WTC11 (cell line): ENCODE measurements at regions not wholly inside any gene's neighbourhood (a gene's known extent, or its start where the extent isn't known, plus 50 kb on each side); places are given as distances from the start of the nearest gene placed in this dataset.

Experiments
- ATAC-seq: fragments of 200-7000 bp; cut with Tn5 transposase; 2 replicates; pipeline ENCODE4 v1.10.0; 2021; ENCODE audit warnings: mild to moderate bottlenecking, moderate library complexity
- CTCF ChIA-PET: fragments of 300-600 bp; sonication (Branson Sonifier 250); formaldehyde crosslinking; loops from one replicate; lab custom pipeline; 2021; ENCODE audit warnings: antibody characterized with exemption; lab: Charles Lee
- POLR2A ChIA-PET: fragments of 350-600 bp; sonication (Branson Sonifier 250); formaldehyde crosslinking; loops from one replicate; lab custom pipeline; 2021; ENCODE audit warnings: antibody characterized with exemption; lab: Charles Lee
- DNase-seq: peaks from one replicate; pipeline ENCODE4 v3.0.0; 2021; ENCODE audit warnings: low spot score
- H3K27ac Mint-ChIP-seq: 2 replicates; pipeline ENCODE4 v1.8.0; 2021; ENCODE audit warnings: mixed read lengths
- H3K27me3 Mint-ChIP-seq: 2 replicates; pipeline ENCODE4 v1.8.0; 2021; ENCODE audit warnings: low read depth, mild to moderate bottlenecking, moderate library complexity, mixed read lengths
- H3K36me3 Mint-ChIP-seq: 2 replicates; pipeline ENCODE4 v1.8.0; 2021; ENCODE audit warnings: mixed read lengths
- H3K4me1 Mint-ChIP-seq: 2 replicates; pipeline ENCODE4 v1.8.0; 2022; ENCODE audit warnings: mixed read lengths
- H3K4me3 Mint-ChIP-seq: 2 replicates; pipeline ENCODE4 v1.8.0; 2021; ENCODE audit warnings: mild to moderate bottlenecking, moderate library complexity, mixed read lengths
- H3K9me3 Mint-ChIP-seq: 2 replicates; pipeline ENCODE4 v1.8.0; 2021; ENCODE audit warnings: mixed read lengths
- AFF4 ChIP-seq: sonication (generic); formaldehyde crosslinking; IDR thresholded peaks from 2 replicates; pipeline ENCODE4 v1.8.1; 2023; ENCODE audit warnings: mild to moderate bottlenecking, missing genetic modification reagents, borderline replicate concordance
- ATF3 ChIP-seq: sonication (generic); formaldehyde crosslinking; conservative IDR thresholded peaks from 2 replicates; pipeline ENCODE4 v1.8.1; 2022; ENCODE audit warnings: mild to moderate bottlenecking, missing genetic modification reagents
- CREM ChIP-seq: sonication (generic); formaldehyde crosslinking; IDR thresholded peaks from 2 replicates; pipeline ENCODE4 v1.8.1; 2022; ENCODE audit warnings: mild to moderate bottlenecking, missing genetic modification reagents, moderate library complexity
- E2F1 ChIP-seq: sonication (generic); formaldehyde crosslinking; IDR thresholded peaks from 2 replicates; pipeline ENCODE4 v1.8.0; 2022; ENCODE audit warnings: mild to moderate bottlenecking, missing genetic modification reagents
- FOXP1 ChIP-seq: sonication (generic); formaldehyde crosslinking; IDR thresholded peaks from 2 replicates; pipeline ENCODE4 v1.8.0; 2022; ENCODE audit warnings: missing genetic modification reagents, mild to moderate bottlenecking, moderate library complexity, borderline replicate concordance
- HMGXB4 ChIP-seq: sonication (generic); formaldehyde crosslinking; IDR thresholded peaks from 2 replicates; pipeline ENCODE4 v1.8.1; 2023; ENCODE audit warnings: mild to moderate bottlenecking, moderate library complexity, missing genetic modification reagents
- JAZF1 ChIP-seq: fragments of 250-450 bp; sonication (Bioruptor Pico); IDR thresholded peaks from 2 replicates; pipeline ENCODE4 v1.9.0; 2021; ENCODE audit warnings: moderate library complexity, mild to moderate bottlenecking, inconsistent platforms
- SMAD3 ChIP-seq: sonication (generic); formaldehyde crosslinking; IDR thresholded peaks from 2 replicates; pipeline ENCODE4 v1.8.0; 2022; ENCODE audit warnings: missing genetic modification reagents, mild to moderate bottlenecking, borderline replicate concordance
- TCF7 ChIP-seq: sonication (generic); formaldehyde crosslinking; IDR thresholded peaks from 2 replicates; pipeline ENCODE4 v1.8.0; 2022; ENCODE audit warnings: mild to moderate bottlenecking, low read depth, missing genetic modification reagents, moderate library complexity
- ZBTB43 ChIP-seq: sonication (generic); formaldehyde crosslinking; IDR thresholded peaks from 2 replicates; pipeline ENCODE4 v1.8.1; 2023; ENCODE audit warnings: mild to moderate bottlenecking, missing genetic modification reagents
- ZNF121 ChIP-seq: sonication (generic); formaldehyde crosslinking; IDR thresholded peaks from 2 replicates; pipeline ENCODE4 v1.8.0; 2023; ENCODE audit warnings: missing genetic modification reagents
- ZNF512 ChIP-seq: sonication (generic); formaldehyde crosslinking; IDR thresholded peaks from 2 replicates; pipeline ENCODE4 v1.8.1; 2022; ENCODE audit warnings: missing genetic modification reagents, borderline replicate concordance
- TF ChIP-seq, protein P1 (sequence below): sonication (generic); formaldehyde crosslinking; IDR thresholded peaks from 2 replicates; pipeline ENCODE4 v1.8.1; 2023; ENCODE audit warnings: mild to moderate bottlenecking, missing genetic modification reagents, moderate library complexity
- TF ChIP-seq, protein P2 (sequence below): sonication (generic); formaldehyde crosslinking; IDR thresholded peaks from 2 replicates; pipeline ENCODE4 v1.8.1; 2023; ENCODE audit warnings: mild to moderate bottlenecking, missing genetic modification reagents

DNA sequence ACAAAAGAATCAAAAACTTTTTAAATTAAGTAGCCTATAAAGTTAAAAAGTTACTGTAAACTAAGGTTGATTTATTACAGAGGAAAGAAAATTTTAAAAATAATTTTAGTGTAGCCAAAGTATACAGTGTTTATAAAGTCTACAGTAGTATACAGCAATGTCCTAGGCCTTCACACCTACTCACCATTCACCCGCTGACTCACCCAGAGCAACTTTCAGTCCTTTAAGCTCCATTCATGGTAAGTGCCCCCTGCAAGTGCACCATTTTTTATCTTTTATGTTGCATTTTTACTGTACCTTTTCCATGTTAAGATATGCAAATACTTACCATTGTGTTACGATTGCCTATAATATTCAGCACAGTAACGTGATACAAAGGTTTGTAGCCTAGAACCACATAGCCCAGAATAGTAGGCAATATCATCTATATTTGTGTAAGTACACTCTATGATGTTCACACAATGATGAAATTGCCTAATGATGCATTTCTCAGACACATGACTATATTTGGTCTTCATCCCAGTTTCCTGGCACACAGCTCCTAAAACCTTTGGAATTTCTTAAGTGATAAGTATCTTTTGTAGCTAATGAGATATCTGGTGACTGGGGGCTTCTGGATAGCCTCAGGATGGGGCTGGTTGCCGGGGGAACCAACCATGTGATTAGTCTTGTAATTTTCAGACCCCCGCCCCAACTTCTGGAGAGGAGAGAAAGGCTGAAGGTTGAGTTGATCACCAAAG lies 111.0 kb downstream of the MRPL14 start (continued):
- TF ChIP-seq ZBTB43 (CRISPR knock-in tag): no peak
- no peak for TF ChIP-seq SMAD3 (CRISPR knock-in tag)
- TF ChIP-seq, protein P1, sequence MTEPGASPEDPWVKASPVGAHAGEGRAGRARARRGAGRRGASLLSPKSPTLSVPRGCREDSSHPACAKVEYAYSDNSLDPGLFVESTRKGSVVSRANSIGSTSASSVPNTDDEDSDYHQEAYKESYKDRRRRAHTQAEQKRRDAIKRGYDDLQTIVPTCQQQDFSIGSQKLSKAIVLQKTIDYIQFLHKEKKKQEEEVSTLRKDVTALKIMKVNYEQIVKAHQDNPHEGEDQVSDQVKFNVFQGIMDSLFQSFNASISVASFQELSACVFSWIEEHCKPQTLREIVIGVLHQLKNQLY (CRISPR knock-in tag): no peak
- TF ChIP-seq CREM (CRISPR knock-in tag): no peak
- TF ChIP-seq FOXP1 (CRISPR knock-in tag): no peak
- TF ChIP-seq, protein P2, sequence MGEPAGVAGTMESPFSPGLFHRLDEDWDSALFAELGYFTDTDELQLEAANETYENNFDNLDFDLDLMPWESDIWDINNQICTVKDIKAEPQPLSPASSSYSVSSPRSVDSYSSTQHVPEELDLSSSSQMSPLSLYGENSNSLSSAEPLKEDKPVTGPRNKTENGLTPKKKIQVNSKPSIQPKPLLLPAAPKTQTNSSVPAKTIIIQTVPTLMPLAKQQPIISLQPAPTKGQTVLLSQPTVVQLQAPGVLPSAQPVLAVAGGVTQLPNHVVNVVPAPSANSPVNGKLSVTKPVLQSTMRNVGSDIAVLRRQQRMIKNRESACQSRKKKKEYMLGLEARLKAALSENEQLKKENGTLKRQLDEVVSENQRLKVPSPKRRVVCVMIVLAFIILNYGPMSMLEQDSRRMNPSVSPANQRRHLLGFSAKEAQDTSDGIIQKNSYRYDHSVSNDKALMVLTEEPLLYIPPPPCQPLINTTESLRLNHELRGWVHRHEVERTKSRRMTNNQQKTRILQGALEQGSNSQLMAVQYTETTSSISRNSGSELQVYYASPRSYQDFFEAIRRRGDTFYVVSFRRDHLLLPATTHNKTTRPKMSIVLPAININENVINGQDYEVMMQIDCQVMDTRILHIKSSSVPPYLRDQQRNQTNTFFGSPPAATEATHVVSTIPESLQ (CRISPR knock-in tag): no peak
- TF ChIP-seq ZNF121 (CRISPR knock-in tag): no peak

DNA sequence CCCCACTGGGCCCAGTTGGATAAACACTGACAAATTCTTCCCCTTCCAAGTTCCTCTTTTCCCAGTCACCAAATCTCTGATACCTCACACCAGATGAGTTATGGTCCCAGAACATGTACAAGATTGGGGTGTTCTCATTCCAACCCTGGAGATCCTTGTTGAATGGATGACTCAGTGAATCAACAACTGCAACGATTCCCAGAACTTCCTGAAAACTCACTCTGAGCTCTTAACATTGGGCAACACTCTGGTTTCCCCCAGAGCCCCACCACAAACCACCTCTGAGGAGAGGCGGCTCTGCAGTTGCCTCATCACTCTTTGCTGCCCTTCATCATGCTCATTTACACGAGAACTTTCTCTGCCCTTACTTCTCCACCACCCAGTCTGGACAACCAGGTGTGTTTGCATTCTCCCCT lies 115.2 kb downstream of the MRPL14 start:
- H3K36me3 Mint-ChIP-seq: no peaks in the 10 kb centered on the region
- ChIA-PET CTCF (interaction anchor here (0.6 to 1.7 kb wide), 5 partner anchors 31 to 201 kb away, joined by 3 to 10 read pairs (median 4); no protein-coding TSS in a partner anchor), POLR2A (no interaction called here)
- H3K27ac Mint-ChIP-seq: no peak overlapping the region
- TF ChIP-seq AFF4 (CRISPR knock-in tag) (no peak), TCF7 (CRISPR knock-in tag) (no peak), ATF3 (no peak), JAZF1 (CRISPR knock-in tag) (no peak), ZNF512 (CRISPR knock-in tag) (no peak), HMGXB4 (CRISPR knock-in tag) (no peak), E2F1 (CRISPR knock-in tag) (no peak)
- peaks cover 24% of the 10 kb centered on the region for H3K4me1 Mint-ChIP-seq
- DNase-seq: no peak
- no peaks in the 10 kb centered on the region for H3K9me3 Mint-ChIP-seq
- H3K27me3 Mint-ChIP-seq: peaks cover 4% of the 10 kb centered on the region; the same call in 1 of the 2 replicates
- ATAC-seq: no peak
- no peak overlapping the region for H3K4me3 Mint-ChIP-seq
